MCF 10A (cell line): ENCODE measurements at regions not wholly inside any gene's neighbourhood (a gene's known extent, or its start where the extent isn't known, plus 50 kb on each side); places are given as distances from the start of the nearest gene placed in this dataset.

ENCODE experiments used
- BruUV-seq: library from RNA; stranded (reverse); fragments of 400-500 nt; replicated peaks from 2 replicates; lab custom pipeline; 2021; lab: Mats Ljungman, UMichigan
- CTCF ChIA-PET: fragments of 300-600 bp; sonication (Branson Sonifier 250); formaldehyde crosslinking; extraction: SDS; loops from one replicate; lab custom pipeline; 2021; ENCODE audit warnings: antibody characterized with exemption, inconsistent platforms; lab: Yijun Ruan, JAX
- POLR2A ChIA-PET: fragments of 300-600, 350-650 bp; sonication (Branson Sonifier 250); formaldehyde crosslinking; extraction: SDS; loops from one replicate; lab custom pipeline; 2020; ENCODE audit warnings: antibody characterized with exemption, inconsistent platforms; lab: Yijun Ruan, JAX
- DNase-seq: peaks from one replicate; pipeline ENCODE4 v3.0.0-alpha.2; 2018; ENCODE audit not compliant: unreplicated experiment
- H3K27ac Mint-ChIP-seq: one replicate; pipeline ENCODE4 v1.8.0; 2022; ENCODE audit warnings: mild to moderate bottlenecking, low read depth, mixed read lengths; ENCODE audit not compliant: unreplicated experiment
- H3K27me3 Mint-ChIP-seq: one replicate; pipeline ENCODE4 v1.8.0; 2022; ENCODE audit warnings: mixed read lengths; ENCODE audit not compliant: insufficient read depth, unreplicated experiment
- H3K36me3 Mint-ChIP-seq: one replicate; pipeline ENCODE4 v1.8.0; 2022; ENCODE audit warnings: mild to moderate bottlenecking, moderate library complexity, mixed read lengths; ENCODE audit not compliant: insufficient read depth, unreplicated experiment
- H3K4me1 Mint-ChIP-seq: one replicate; pipeline ENCODE4 v1.8.0; 2022; ENCODE audit warnings: mixed read lengths; ENCODE audit not compliant: insufficient read depth, unreplicated experiment
- H3K4me3 Mint-ChIP-seq: one replicate; pipeline ENCODE4 v1.8.0; 2022; ENCODE audit warnings: mild to moderate bottlenecking, moderate library complexity, mixed read lengths; ENCODE audit not compliant: unreplicated experiment
- H3K9me3 Mint-ChIP-seq: one replicate; pipeline ENCODE4 v1.8.0; 2022; ENCODE audit warnings: mixed read lengths; ENCODE audit not compliant: unreplicated experiment
- intact Hi-C: fragments of 100-400 bp; cut with micrococcal nuclease; formaldehyde crosslinking; loops from 2 replicates; pipeline ENCODE4 v1.14.1; 2022
- TF ChIP-seq, protein P1 (sequence below): fragments of 200-600 bp; IDR thresholded peaks from one replicate; pipeline ENCODE4 v1.8.0; 2022; ENCODE audit warnings: antibody characterized with exemption, mild to moderate bottlenecking; ENCODE audit not compliant: unreplicated experiment

DNA sequence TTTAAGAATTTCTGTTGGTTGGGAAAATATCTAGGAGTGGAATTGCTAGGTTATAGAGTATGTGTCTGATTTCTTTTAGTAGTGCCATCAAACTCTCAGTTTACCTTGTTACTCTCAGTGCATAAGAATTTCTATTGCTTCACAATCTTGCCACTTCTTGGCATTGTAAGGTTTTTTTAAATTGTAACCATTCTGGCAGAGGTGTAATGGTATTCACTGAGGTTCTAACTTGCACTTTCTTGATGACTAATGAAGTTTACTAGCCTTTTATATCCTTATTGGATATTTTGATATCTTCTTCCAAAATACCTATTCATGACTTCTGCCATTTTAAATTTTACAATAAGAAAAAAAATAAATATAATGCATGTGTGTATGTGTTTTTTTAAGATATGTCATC is 478.0 kb downstream of the NAV3 start:
- CTCF ChIA-PET = interaction anchor here (0.6 kb wide), 1 partner anchor 15 kb away, joined by 3 read pairs; no protein-coding TSS in a partner anchor
- Mint-ChIP-seq H3K27me3 (no peaks in the 10 kb centered on the region), H3K27ac (no peak overlapping the region), H3K4me3 (no peak overlapping the region), H3K9me3 (no peaks in the 10 kb centered on the region), H3K36me3 (no peaks in the 10 kb centered on the region), H3K4me1 (no peaks in the 10 kb centered on the region)
- TF ChIP-seq, protein P1, sequence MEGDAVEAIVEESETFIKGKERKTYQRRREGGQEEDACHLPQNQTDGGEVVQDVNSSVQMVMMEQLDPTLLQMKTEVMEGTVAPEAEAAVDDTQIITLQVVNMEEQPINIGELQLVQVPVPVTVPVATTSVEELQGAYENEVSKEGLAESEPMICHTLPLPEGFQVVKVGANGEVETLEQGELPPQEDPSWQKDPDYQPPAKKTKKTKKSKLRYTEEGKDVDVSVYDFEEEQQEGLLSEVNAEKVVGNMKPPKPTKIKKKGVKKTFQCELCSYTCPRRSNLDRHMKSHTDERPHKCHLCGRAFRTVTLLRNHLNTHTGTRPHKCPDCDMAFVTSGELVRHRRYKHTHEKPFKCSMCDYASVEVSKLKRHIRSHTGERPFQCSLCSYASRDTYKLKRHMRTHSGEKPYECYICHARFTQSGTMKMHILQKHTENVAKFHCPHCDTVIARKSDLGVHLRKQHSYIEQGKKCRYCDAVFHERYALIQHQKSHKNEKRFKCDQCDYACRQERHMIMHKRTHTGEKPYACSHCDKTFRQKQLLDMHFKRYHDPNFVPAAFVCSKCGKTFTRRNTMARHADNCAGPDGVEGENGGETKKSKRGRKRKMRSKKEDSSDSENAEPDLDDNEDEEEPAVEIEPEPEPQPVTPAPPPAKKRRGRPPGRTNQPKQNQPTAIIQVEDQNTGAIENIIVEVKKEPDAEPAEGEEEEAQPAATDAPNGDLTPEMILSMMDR = no peak
- intact Hi-C loops = no loop called here
- no TSS peak for BruUV-seq
- POLR2A ChIA-PET = interaction anchor here (0.5 kb wide), 1 partner anchor 22 kb away, joined by 3 read pairs; no protein-coding TSS in a partner anchor
- DNase-seq = peak; percentile 7

DNA sequence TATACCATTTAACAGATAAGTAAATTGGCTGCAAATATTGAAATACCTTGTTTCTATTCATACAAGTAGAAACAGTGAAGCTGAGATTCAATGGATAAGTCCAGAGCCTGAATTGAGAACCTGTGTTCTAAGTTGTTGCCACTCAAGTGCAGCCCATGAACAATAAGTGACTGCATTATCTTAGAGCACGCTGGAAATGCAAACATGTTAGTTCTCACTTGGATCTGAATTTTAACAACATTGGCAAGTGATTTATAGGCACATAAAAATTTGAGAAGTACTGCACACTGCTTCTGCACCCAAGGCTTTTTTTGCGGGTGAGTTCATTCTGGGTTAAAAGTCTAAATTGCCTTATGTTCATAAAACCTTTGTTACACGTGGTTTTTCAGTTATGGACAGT is 484.3 kb downstream of the NAV3 start:
- CTCF ChIA-PET = no interaction called here
- TF ChIP-seq, protein P1 = no peak
- no peaks in the 10 kb centered on the region for H3K36me3 Mint-ChIP-seq
- DNase-seq = no peak
- H3K4me1 Mint-ChIP-seq = no peaks in the 10 kb centered on the region
- H3K9me3 Mint-ChIP-seq = no peaks in the 10 kb centered on the region
- H3K27me3 Mint-ChIP-seq = no peaks in the 10 kb centered on the region
- intact Hi-C loops = no loop called here
- no TSS peak for BruUV-seq
- H3K27ac Mint-ChIP-seq = no peak overlapping the region
- no peak overlapping the region for H3K4me3 Mint-ChIP-seq
- POLR2A ChIA-PET = interaction anchor here (0.6 to 0.7 kb wide), 2 partner anchors 19 to 156 kb away, joined by 3 read pairs; no protein-coding TSS in a partner anchor

DNA sequence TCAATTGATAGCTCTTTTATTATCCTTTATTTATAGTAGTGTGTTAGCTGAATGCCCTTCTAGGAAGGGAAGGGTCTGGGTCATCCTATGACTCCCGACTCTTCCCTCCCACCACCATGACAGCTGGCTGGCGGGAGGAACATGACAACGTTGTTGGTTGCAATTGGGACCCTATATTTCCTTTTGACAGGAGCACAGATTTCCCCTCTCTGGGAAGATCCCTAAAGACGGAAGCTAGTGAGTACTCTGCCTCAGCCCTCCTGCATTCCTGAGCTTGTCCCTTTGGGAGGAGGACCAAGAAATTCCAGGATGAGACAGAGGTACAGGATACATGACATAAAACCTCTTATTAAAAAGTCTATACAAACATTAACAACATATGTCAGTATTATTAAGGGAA is 485.4 kb downstream of the NAV3 start:
- peaks cover 9% of the 10 kb centered on the region for H3K9me3 Mint-ChIP-seq
- no TSS peak for BruUV-seq
- H3K27ac Mint-ChIP-seq = no peak overlapping the region
- ChIA-PET POLR2A (no interaction called here), CTCF (interaction anchor here (0.9 kb wide), 1 partner anchor 155 kb away, joined by 4 read pairs; no protein-coding TSS in a partner anchor)
- intact Hi-C loops = no loop called here
- no peak for DNase-seq
- no peak overlapping the region for H3K4me3 Mint-ChIP-seq
- H3K4me1 Mint-ChIP-seq = no peaks in the 10 kb centered on the region
- H3K36me3 Mint-ChIP-seq = no peaks in the 10 kb centered on the region
- TF ChIP-seq, protein P1 = no peak
- H3K27me3 Mint-ChIP-seq = no peaks in the 10 kb centered on the region

DNA sequence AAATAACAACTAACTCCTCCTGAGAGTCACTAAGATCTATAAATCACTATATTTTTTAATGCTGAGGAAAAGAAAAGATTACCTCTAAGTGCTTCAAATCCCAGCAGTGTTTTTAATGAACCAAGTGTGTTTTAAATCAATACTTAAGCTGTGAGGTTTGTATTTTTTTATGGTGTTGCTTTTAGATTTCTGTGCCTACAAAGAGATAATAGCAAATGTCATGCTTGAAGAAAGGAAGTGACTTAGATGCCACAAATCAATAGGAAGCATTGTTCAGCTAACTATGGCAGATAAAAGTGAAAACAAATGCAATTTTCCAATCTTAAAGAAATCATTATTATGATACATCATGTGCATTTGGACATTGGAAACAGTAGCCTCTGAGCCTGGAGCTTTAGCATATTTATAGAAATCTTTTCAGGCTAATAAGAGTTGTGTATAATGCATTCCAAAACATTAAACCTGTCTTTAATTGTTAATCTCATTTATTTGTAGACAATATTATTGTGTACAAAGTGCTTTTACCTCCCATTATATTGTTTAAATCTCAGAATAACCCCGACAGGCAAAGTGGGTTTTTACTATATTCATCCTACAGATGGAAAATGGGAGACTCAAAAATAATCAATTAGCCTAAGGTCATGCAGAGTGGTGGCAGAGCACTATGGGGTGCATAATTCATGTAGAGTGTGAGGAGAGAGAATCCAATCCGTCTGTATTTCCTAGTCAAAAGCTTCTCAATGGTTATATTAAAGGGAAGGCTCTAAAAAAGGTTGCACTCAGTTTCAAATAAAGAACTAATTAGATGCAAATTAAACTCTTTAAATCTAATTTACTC is 486.2 kb downstream of the NAV3 start:
- intact Hi-C loops = no loop called here
- ChIA-PET CTCF (interaction anchor here (0.9 kb wide), 1 partner anchor 154 kb away, joined by 4 read pairs; no protein-coding TSS in a partner anchor), POLR2A (interaction anchor here (0.6 kb wide), 1 partner anchor 94 kb away, joined by 3 read pairs; no protein-coding TSS in a partner anchor)
- BruUV-seq = no TSS peak
- TF ChIP-seq, protein P1 = no peak
- peaks cover 9% of the 10 kb centered on the region for H3K9me3 Mint-ChIP-seq
- H3K27me3 Mint-ChIP-seq = no peaks in the 10 kb centered on the region
- no peak for DNase-seq
- no peak overlapping the region for H3K27ac Mint-ChIP-seq
- no peaks in the 10 kb centered on the region for H3K36me3 Mint-ChIP-seq
- H3K4me3 Mint-ChIP-seq = no peak overlapping the region
- H3K4me1 Mint-ChIP-seq = no peaks in the 10 kb centered on the region
